GM23338 (cell line): ENCODE measurements at regions not wholly inside any gene's neighbourhood (a gene's known extent, or its start where the extent isn't known, plus 50 kb on each side); places are given as distances from the start of the nearest gene placed in this dataset.

Experiments used
- CREB1 ChIP-seq: fragments of 250-450 bp; sonication (Bioruptor Pico); IDR thresholded peaks from 2 replicates; pipeline ENCODE4 v1.5.0; 2020; ENCODE audit warnings: low read depth, mild to moderate bottlenecking, moderate library complexity
- ETS1 ChIP-seq: IDR thresholded peaks from 2 replicates; pipeline ENCODE4 v1.6.1; 2016; ENCODE audit warnings: antibody characterized with exemption
- EZH2 ChIP-seq: fragments of 200-600 bp; sonication (generic); IDR thresholded peaks from one replicate; pipeline ENCODE4 v1.8.0; 2017; ENCODE audit warnings: antibody characterized with exemption, mild to moderate bottlenecking, low read depth; ENCODE audit not compliant: unreplicated experiment
- EZH2phosphoT487 ChIP-seq: fragments of 200-600 bp; sonication (generic); IDR thresholded peaks from one replicate; pipeline ENCODE4 v1.8.1; 2018; ENCODE audit warnings: antibody characterized with exemption; ENCODE audit not compliant: unreplicated experiment
- NANOG ChIP-seq: IDR thresholded peaks from 2 replicates; pipeline ENCODE4 v1.6.1; 2016; ENCODE audit warnings: antibody characterized with exemption, borderline replicate concordance
- POLR2AphosphoS5 ChIP-seq: IDR thresholded peaks from 2 replicates; pipeline ENCODE4 v1.6.1; 2016; ENCODE audit warnings: antibody characterized with exemption, low read depth
- REST ChIP-seq: IDR thresholded peaks from one replicate; pipeline ENCODE4 v1.6.1; 2018; ENCODE audit warnings: antibody characterized with exemption; ENCODE audit not compliant: unreplicated experiment
- STAT1 ChIP-seq: IDR thresholded peaks from one replicate; pipeline ENCODE4 v1.6.1; 2016; ENCODE audit warnings: antibody characterized with exemption; ENCODE audit not compliant: unreplicated experiment
- ZNF114 ChIP-seq: fragments of 250-450 bp; sonication (Bioruptor Pico); IDR thresholded peaks from 2 replicates; pipeline ENCODE4 v1.5.0; 2020; ENCODE audit warnings: mild to moderate bottlenecking, moderate library complexity
- ZNF331 ChIP-seq: fragments of 250-450 bp; sonication (Bioruptor Pico); IDR thresholded peaks from 2 replicates; pipeline ENCODE4 v1.5.0; 2020; ENCODE audit warnings: low read depth, mild to moderate bottlenecking, moderate library complexity
- ZNF462 ChIP-seq: fragments of 250-450 bp; sonication (Bioruptor Pico); IDR thresholded peaks from 2 replicates; pipeline ENCODE4 v1.5.0; 2020; ENCODE audit warnings: mild to moderate bottlenecking, moderate library complexity

- TF ChIP-seq ZNF462: no peak
- no peak for TF ChIP-seq CREB1 (CRISPR knock-in tag)
- TF ChIP-seq EZH2phosphoT487: no peak
- no peak for TF ChIP-seq ZNF114 (CRISPR knock-in tag)
- no peak for TF ChIP-seq POLR2AphosphoS5
- no peak for TF ChIP-seq STAT1
- no peak for TF ChIP-seq ZNF331
- TF ChIP-seq REST: no peak
- no peak for TF ChIP-seq EZH2
- no peak for TF ChIP-seq NANOG
- no peak for TF ChIP-seq ETS1
Measured at GRCh38 chr3:8069471-8069870, 432.2 kb upstream of the LMCD1 start (continued).
